H1 (cell line): ENCODE measurements at regions not wholly inside any gene's neighbourhood (a gene's known extent, or its start where the extent isn't known, plus 50 kb on each side); places are given as distances from the start of the nearest gene placed in this dataset.

Experiments
- BCL11A ChIP-seq, 2 experiments: IDR thresholded peaks; one replicate each; pipeline ENCODE4 v1.6.1; 2011; ENCODE audit warnings: low read depth in 2 of 2, low read length in 2 of 2, mild to moderate bottlenecking in 2 of 2
- CEBPB ChIP-seq: IDR thresholded peaks from 2 replicates; pipeline ENCODE4 v1.6.1; 2012; ENCODE audit warnings: low read depth, low read length
- CHD1 ChIP-seq: IDR thresholded peaks from 2 replicates; pipeline ENCODE4 v1.6.1; 2012; ENCODE audit warnings: low read depth, low read length, improper control_type of control experiment
- HDAC2 ChIP-seq, 2 experiments: fragments of 300-600 bp in 1 of 2; sonication (generic) in 1 of 2; IDR thresholded peaks; 2 replicates each; pipeline ENCODE4 v1.6.1; 2011 to 2012; ENCODE audit warnings: low read depth in 2 of 2, low read length in 2 of 2, mild to moderate bottlenecking in 2 of 2, moderate library complexity in 2 of 2, borderline replicate concordance in 1 of 2, inconsistent platforms in 1 of 2
- JUN ChIP-seq: IDR thresholded peaks from 2 replicates; pipeline ENCODE4 v1.6.1; 2011; ENCODE audit warnings: low read depth, mild to moderate bottlenecking, improper control_type of control experiment, low read length
- POLR2A ChIP-seq, 2 experiments: IDR thresholded peaks; 1 replicate in 1 of 2; 2 replicates in 1 of 2; pipeline ENCODE4 v1.6.1; 2011; ENCODE audit warnings: low read depth in 2 of 2, low read length in 2 of 2, mild to moderate bottlenecking in 2 of 2; ENCODE audit errors: control extremely low read depth in 1 of 2
- SRF ChIP-seq: IDR thresholded peaks from 2 replicates; pipeline ENCODE4 v1.6.1; 2011; ENCODE audit warnings: mild to moderate bottlenecking, low read depth, low read length, moderate library complexity
- YY1 ChIP-seq: IDR thresholded peaks from 2 replicates; pipeline ENCODE4 v1.6.1; 2011; ENCODE audit warnings: low read depth, mild to moderate bottlenecking, low read length
- ZNF274 ChIP-seq: IDR thresholded peaks from 2 replicates; pipeline ENCODE4 v1.7.0; 2012; ENCODE audit warnings: low read length, borderline replicate concordance; ENCODE audit errors: extremely low read depth
- TF ChIP-seq, protein P1 (sequence below), 3 experiments: IDR thresholded peaks; 1 replicate in 2 of 3; 2 replicates in 1 of 3; pipeline versions ENCODE4 v1.5.1 to v1.6.1; 2011; ENCODE audit warnings: low read length in 3 of 3, mild to moderate bottlenecking in 3 of 3, inconsistent platforms in 2 of 3, low read depth in 1 of 3, moderate library complexity in 1 of 3; ENCODE audit not compliant: insufficient read depth in 1 of 3; ENCODE audit errors: control extremely low read depth in 1 of 3

DNA sequence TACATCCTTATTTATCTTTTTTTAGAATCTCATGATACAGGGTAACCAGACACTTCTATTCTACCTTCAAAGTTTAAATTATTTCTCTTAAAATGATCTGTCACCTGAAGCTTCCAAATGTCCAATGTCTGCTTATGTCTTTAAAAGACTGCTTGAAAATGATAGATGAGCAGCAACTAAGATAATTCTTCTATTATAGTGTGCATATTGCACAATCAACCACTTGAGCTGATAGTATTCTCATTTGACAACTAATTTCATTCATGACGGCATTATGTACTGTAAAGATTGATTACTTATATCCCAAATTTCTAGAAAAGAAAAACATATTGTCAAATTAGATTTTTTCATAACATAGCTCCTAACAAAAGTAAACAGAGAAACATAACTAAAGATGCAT lies 1478.2 kb upstream of the MIR17HG start:
- TF ChIP-seq YY1 = no peak
- TF ChIP-seq POLR2A (IDR thresholded peaks at IDR 0.05; ENCODE audit: control extremely low read depth in 1 of 2, low read depth in 2 of 2, low read length in 2 of 2) = no peak
- TF ChIP-seq, protein P1, sequence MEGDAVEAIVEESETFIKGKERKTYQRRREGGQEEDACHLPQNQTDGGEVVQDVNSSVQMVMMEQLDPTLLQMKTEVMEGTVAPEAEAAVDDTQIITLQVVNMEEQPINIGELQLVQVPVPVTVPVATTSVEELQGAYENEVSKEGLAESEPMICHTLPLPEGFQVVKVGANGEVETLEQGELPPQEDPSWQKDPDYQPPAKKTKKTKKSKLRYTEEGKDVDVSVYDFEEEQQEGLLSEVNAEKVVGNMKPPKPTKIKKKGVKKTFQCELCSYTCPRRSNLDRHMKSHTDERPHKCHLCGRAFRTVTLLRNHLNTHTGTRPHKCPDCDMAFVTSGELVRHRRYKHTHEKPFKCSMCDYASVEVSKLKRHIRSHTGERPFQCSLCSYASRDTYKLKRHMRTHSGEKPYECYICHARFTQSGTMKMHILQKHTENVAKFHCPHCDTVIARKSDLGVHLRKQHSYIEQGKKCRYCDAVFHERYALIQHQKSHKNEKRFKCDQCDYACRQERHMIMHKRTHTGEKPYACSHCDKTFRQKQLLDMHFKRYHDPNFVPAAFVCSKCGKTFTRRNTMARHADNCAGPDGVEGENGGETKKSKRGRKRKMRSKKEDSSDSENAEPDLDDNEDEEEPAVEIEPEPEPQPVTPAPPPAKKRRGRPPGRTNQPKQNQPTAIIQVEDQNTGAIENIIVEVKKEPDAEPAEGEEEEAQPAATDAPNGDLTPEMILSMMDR (IDR thresholded peaks at IDR 0.05; ENCODE audit: control extremely low read depth in 1 of 3, insufficient read depth in 1 of 3, low read depth in 1 of 3, low read length in 3 of 3) = no peak
- no peak for TF ChIP-seq CEBPB
- no peak for TF ChIP-seq CHD1
- no peak for TF ChIP-seq JUN
- TF ChIP-seq ZNF274 = no peak
- no peak for TF ChIP-seq SRF
- TF ChIP-seq HDAC2 (IDR thresholded peaks at IDR 0.05; ENCODE audit: borderline replicate concordance in 1 of 2, low read depth in 2 of 2, low read length in 2 of 2) = no peak
- TF ChIP-seq BCL11A (IDR thresholded peaks at IDR 0.05; ENCODE audit: low read depth in 2 of 2, low read length in 2 of 2) = no peak
